ENCODE measurements at regions not wholly inside any gene's neighbourhood (a gene's known extent, or its start where the extent isn't known, plus 50 kb on each side); places are given as distances from the start of the nearest gene placed in this dataset.
"Not testable (repeated sequence)": the region's sequence is repeated elsewhere in the genome, so short reads cannot be mapped to it uniquely, and the experiment has no call there.

GRCh38 chr20:52305858-52306257 lies 114.3 kb upstream of the ZFP64 start:
- Histone ChIP-seq H3K4me1 (ENCODE audit: control insufficient read depth, insufficient read depth, low read length) (no peaks in the 10 kb centered on the region), H3K9ac (ENCODE audit: low read length) (no peak overlapping the region)
- DNase-seq (ENCODE audit: low read depth) = no peak

GRCh38 chr20:52305024-52305645 lies 113.6 kb upstream of the ZFP64 start:
- Histone ChIP-seq H3K4me3 (ENCODE audit: low read length) (no peak overlapping the region), H3K9ac (ENCODE audit: low read length) (no peak overlapping the region), H3K4me1 (ENCODE audit: control insufficient read depth, insufficient read depth, low read length) (no peaks in the 10 kb centered on the region), H3K9me3 (ENCODE audit: control insufficient read depth, low read length) (no peaks in the 10 kb centered on the region), H3K36me3 (ENCODE audit: control insufficient read depth, insufficient read depth, low read length, severe bottlenecking) (no peaks in the 10 kb centered on the region), H3K27me3 (replicated peaks; ENCODE audit: control insufficient read depth, insufficient read depth, low read length) (no peaks in the 10 kb centered on the region)
- DNase-seq (ENCODE audit: low read depth) = no peak

More at GRCh38 chr20:52305858-52306257, 114.3 kb upstream of the ZFP64 start:
- H3K4me3 ChIP-seq (ENCODE audit: low read length) = no peak overlapping the region
- H3K9me3 ChIP-seq (ENCODE audit: control insufficient read depth, low read length) = no peaks in the 10 kb centered on the region
- no peaks in the 10 kb centered on the region for H3K27me3 ChIP-seq (replicated peaks; ENCODE audit: control insufficient read depth, insufficient read depth, low read length)
- no peaks in the 10 kb centered on the region for H3K36me3 ChIP-seq (ENCODE audit: control insufficient read depth, insufficient read depth, low read length, severe bottlenecking)

GRCh38 chr20:52303281-52303950 lies 111.8 kb upstream of the ZFP64 start:
- Histone ChIP-seq H3K4me1 (ENCODE audit: control insufficient read depth, insufficient read depth, low read length) (no peaks in the 10 kb centered on the region), H3K36me3 (ENCODE audit: control insufficient read depth, insufficient read depth, low read length, severe bottlenecking) (no peaks in the 10 kb centered on the region), H3K27me3 (replicated peaks; ENCODE audit: control insufficient read depth, insufficient read depth, low read length) (no peaks in the 10 kb centered on the region), H3K4me3 (ENCODE audit: low read length) (no peak overlapping the region), H3K9ac (ENCODE audit: low read length) (no peak overlapping the region), H3K9me3 (ENCODE audit: control insufficient read depth, low read length) (no peaks in the 10 kb centered on the region)
- DNase-seq (ENCODE audit: low read depth) = no peak

- no peak for DNase-seq (ENCODE audit: low read depth)
- Histone ChIP-seq H3K4me3 (ENCODE audit: low read length) (no peak overlapping the region), H3K4me1 (ENCODE audit: control insufficient read depth, insufficient read depth, low read length) (no peaks in the 10 kb centered on the region), H3K36me3 (ENCODE audit: control insufficient read depth, insufficient read depth, low read length, severe bottlenecking) (no peaks in the 10 kb centered on the region), H3K9ac (ENCODE audit: low read length) (no peak overlapping the region), H3K27me3 (replicated peaks; ENCODE audit: control insufficient read depth, insufficient read depth, low read length) (no peaks in the 10 kb centered on the region), H3K9me3 (ENCODE audit: control insufficient read depth, low read length) (no peaks in the 10 kb centered on the region)
These were observed 111.2 kb upstream of the ZFP64 start for GRCh38 chr20:52302736-52303135.

DNA sequence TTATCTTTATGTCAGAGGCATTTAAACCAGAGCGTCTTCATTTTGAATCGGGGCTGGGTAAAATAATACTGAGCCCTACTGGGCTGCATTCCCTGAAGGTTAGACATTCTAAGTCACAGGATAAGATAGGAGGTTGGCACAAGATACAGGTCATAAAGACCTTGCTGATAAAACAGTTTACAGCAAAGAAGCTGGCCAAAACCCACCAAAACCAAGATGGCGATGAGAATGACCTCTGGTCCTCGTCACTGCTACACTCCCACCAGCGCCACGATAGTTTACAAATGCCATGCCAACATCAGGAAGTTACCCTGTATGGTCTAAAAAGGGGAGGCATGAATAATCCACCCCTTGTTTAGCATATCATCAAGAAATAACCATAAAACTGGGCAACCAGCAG lies 110.5 kb upstream of the ZFP64 start:
- not testable (repeated sequence) for H3K36me3 ChIP-seq (ENCODE audit: control insufficient read depth, insufficient read depth, low read length, severe bottlenecking); DNase-seq (ENCODE audit: low read depth); H3K9me3 ChIP-seq (ENCODE audit: control insufficient read depth, low read length); H3K4me1 ChIP-seq (ENCODE audit: control insufficient read depth, insufficient read depth, low read length); H3K27me3 ChIP-seq (replicated peaks; ENCODE audit: control insufficient read depth, insufficient read depth, low read length); H3K4me3 ChIP-seq (ENCODE audit: low read length); H3K9ac ChIP-seq (ENCODE audit: low read length)

- Histone ChIP-seq H3K4me1 (ENCODE audit: control insufficient read depth, insufficient read depth, low read length) (peaks cover 4% of the 10 kb centered on the region), H3K9ac (ENCODE audit: low read length) (no peak overlapping the region), H3K4me3 (ENCODE audit: low read length) (no peak overlapping the region), H3K27me3 (replicated peaks; ENCODE audit: control insufficient read depth, insufficient read depth, low read length) (no peaks in the 10 kb centered on the region), H3K36me3 (ENCODE audit: control insufficient read depth, insufficient read depth, low read length, severe bottlenecking) (no peaks in the 10 kb centered on the region), H3K9me3 (ENCODE audit: control insufficient read depth, low read length) (no peaks in the 10 kb centered on the region)
- DNase-seq (ENCODE audit: low read depth) = no peak
These were observed 104.0 kb upstream of the ZFP64 start for GRCh38 chr20:52295556-52295955.

DNA sequence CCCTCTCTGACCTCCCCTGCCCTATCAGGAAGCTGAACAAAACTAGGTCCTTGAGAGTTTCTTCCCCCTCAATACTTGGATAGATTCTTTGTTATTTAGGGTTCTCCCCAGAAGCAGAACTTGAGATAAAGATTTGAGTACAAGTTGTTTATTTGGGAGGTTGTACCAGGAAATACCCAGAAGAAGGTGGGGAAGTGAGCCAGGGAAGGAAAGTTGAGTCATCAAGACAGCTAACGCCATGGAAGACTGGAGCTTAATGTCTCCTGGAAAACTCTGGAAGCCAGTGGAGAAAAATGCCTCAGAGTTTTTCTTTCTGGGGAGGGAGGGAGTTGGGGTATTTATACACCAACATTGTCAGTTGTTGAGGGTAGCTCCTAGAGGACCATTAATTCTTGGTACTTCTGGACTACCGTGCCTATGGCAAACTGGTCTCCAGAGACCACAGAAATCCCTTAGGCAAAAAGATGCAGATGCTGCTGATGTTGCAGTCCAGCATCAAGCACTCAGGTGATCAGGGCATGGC lies 102.6 kb upstream of the ZFP64 start:
- H3K4me3 ChIP-seq (ENCODE audit: low read length) = peak overlapping the region; percentile 21
- no peak overlapping the region for H3K9ac ChIP-seq (ENCODE audit: low read length)
- no peaks in the 10 kb centered on the region for H3K27me3 ChIP-seq (replicated peaks; ENCODE audit: control insufficient read depth, insufficient read depth, low read length)
- no peak for DNase-seq (ENCODE audit: low read depth)
- no peaks in the 10 kb centered on the region for H3K36me3 ChIP-seq (ENCODE audit: control insufficient read depth, insufficient read depth, low read length, severe bottlenecking)
- peaks cover 5% of the 10 kb centered on the region for H3K4me1 ChIP-seq (ENCODE audit: control insufficient read depth, insufficient read depth, low read length)
- no peaks in the 10 kb centered on the region for H3K9me3 ChIP-seq (ENCODE audit: control insufficient read depth, low read length)

- Histone ChIP-seq H3K9ac (ENCODE audit: low read length) (no peak overlapping the region), H3K36me3 (ENCODE audit: control insufficient read depth, insufficient read depth, low read length, severe bottlenecking) (no peaks in the 10 kb centered on the region), H3K4me1 (ENCODE audit: control insufficient read depth, insufficient read depth, low read length) (peaks cover 5% of the 10 kb centered on the region), H3K9me3 (ENCODE audit: control insufficient read depth, low read length) (no peaks in the 10 kb centered on the region), H3K27me3 (replicated peaks; ENCODE audit: control insufficient read depth, insufficient read depth, low read length) (no peaks in the 10 kb centered on the region), H3K4me3 (ENCODE audit: low read length) (no peak overlapping the region)
- DNase-seq (ENCODE audit: low read depth) = no peak
These were observed 99.5 kb upstream of the ZFP64 start for GRCh38 chr20:52291109-52291508.

GRCh38 chr20:52290569-52290968 lies 99.0 kb upstream of the ZFP64 start:
- Histone ChIP-seq H3K27me3 (replicated peaks; ENCODE audit: control insufficient read depth, insufficient read depth, low read length) (no peaks in the 10 kb centered on the region), H3K4me1 (ENCODE audit: control insufficient read depth, insufficient read depth, low read length) (peaks cover 5% of the 10 kb centered on the region), H3K9me3 (ENCODE audit: control insufficient read depth, low read length) (no peaks in the 10 kb centered on the region), H3K4me3 (ENCODE audit: low read length) (no peak overlapping the region), H3K36me3 (ENCODE audit: control insufficient read depth, insufficient read depth, low read length, severe bottlenecking) (no peaks in the 10 kb centered on the region), H3K9ac (ENCODE audit: low read length) (no peak overlapping the region)
- peak; percentile 3 for DNase-seq (ENCODE audit: low read depth)

GRCh38 chr20:52289956-52290565 lies 98.5 kb upstream of the ZFP64 start:
- Histone ChIP-seq H3K27me3 (replicated peaks; ENCODE audit: control insufficient read depth, insufficient read depth, low read length) (peaks cover 5% of the 10 kb centered on the region), H3K4me3 (ENCODE audit: low read length) (no peak overlapping the region), H3K36me3 (ENCODE audit: control insufficient read depth, insufficient read depth, low read length, severe bottlenecking) (no peaks in the 10 kb centered on the region), H3K4me1 (ENCODE audit: control insufficient read depth, insufficient read depth, low read length) (peaks cover 5% of the 10 kb centered on the region), H3K9me3 (ENCODE audit: control insufficient read depth, low read length) (no peaks in the 10 kb centered on the region), H3K9ac (ENCODE audit: low read length) (no peak overlapping the region)
- DNase-seq (ENCODE audit: low read depth) = no peak

GRCh38 chr20:52280407-52280806 lies 88.8 kb upstream of the ZFP64 start:
- H3K4me3 ChIP-seq (ENCODE audit: low read length) = no peak overlapping the region
- H3K36me3 ChIP-seq (ENCODE audit: control insufficient read depth, insufficient read depth, low read length, severe bottlenecking) = no peaks in the 10 kb centered on the region
- no peaks in the 10 kb centered on the region for H3K4me1 ChIP-seq (ENCODE audit: control insufficient read depth, insufficient read depth, low read length)
- H3K27me3 ChIP-seq (replicated peaks; ENCODE audit: control insufficient read depth, insufficient read depth, low read length) = peaks cover 31% of the 10 kb centered on the region
- no peak overlapping the region for H3K9ac ChIP-seq (ENCODE audit: low read length)
- peaks cover 3% of the 10 kb centered on the region for H3K9me3 ChIP-seq (ENCODE audit: control insufficient read depth, low read length)
- DNase-seq (ENCODE audit: low read depth) = no peak
